Transverse colon (tissue), 4 donors: ENCODE measurements at regions not wholly inside any gene's neighbourhood (a gene's known extent, or its start where the extent isn't known, plus 50 kb on each side); places are given as distances from the start of the nearest gene placed in this dataset.
"Not testable (repeated sequence)": the region's sequence is repeated elsewhere in the genome, so short reads cannot be mapped to it uniquely, and the experiment has no call there.

Source experiments
- DNase-seq: peaks from one replicate; pipeline ENCODE4 v3.0.0-alpha.2; 2019
- H3K27ac ChIP-seq, 4 donors: fragments of 200-600 bp; sonication (generic); 2 replicates each; pipeline ENCODE4 v1.5.1; 2016 to 2018; ENCODE audit warnings: inconsistent platforms in 4 of 4
- H3K27me3 ChIP-seq: fragments of 200-600 bp; sonication (generic); 2 replicates; pipeline ENCODE4 v1.5.1; 2017; ENCODE audit warnings: inconsistent platforms
- H3K36me3 ChIP-seq, 4 donors: fragments of 200-600 bp; sonication (generic); 2 replicates each; pipeline ENCODE4 v1.5.1; 2017 to 2019; ENCODE audit warnings: inconsistent platforms in 4 of 4
- H3K4me1 ChIP-seq, 4 donors: fragments of 200-600 bp; sonication (generic); 2 replicates each; pipeline ENCODE4 v1.5.1; 2017 to 2020; ENCODE audit warnings: inconsistent platforms in 4 of 4
- H3K4me3 ChIP-seq, 4 donors: fragments of 200-600 bp; sonication (generic); 1 replicate in 1 of 4; 2 replicates in 3 of 4; pipeline versions ENCODE4 v1.5.1 to v1.6.1; 2017 to 2019; ENCODE audit warnings: inconsistent platforms in 4 of 4
- H3K9me3 ChIP-seq, 2 donors: fragments of 200-600 bp; sonication (generic); 2 replicates each; pipeline ENCODE4 v1.5.1; 2017 to 2019; ENCODE audit warnings: inconsistent platforms in 2 of 2
- CTCF ChIP-seq, 5 experiments: fragments of 200-600 bp in 3 of 5; fragments of 450-650 bp in 2 of 5; sonication (generic) in 3 of 5; IDR thresholded peaks; 1 replicate in 2 of 5; 2 replicates in 3 of 5; pipeline ENCODE4 v1.5.1; 2016 to 2017; ENCODE audit warnings: antibody characterized with exemption in 5 of 5, inconsistent platforms in 3 of 5, mild to moderate bottlenecking in 2 of 5, moderate library complexity in 1 of 5
- EP300 ChIP-seq: sonication (generic); formaldehyde crosslinking; IDR thresholded peaks from one replicate; pipeline ENCODE4 v1.6.1; 2017; ENCODE audit warnings: antibody characterized with exemption, low read depth
- POLR2A ChIP-seq: fragments of 450-650 bp; IDR thresholded peaks from one replicate; pipeline ENCODE4 v1.6.1; 2016; ENCODE audit warnings: antibody characterized with exemption, mild to moderate bottlenecking, moderate library complexity
- POLR2AphosphoS5 ChIP-seq, 3 donors: sonication (generic); formaldehyde crosslinking; IDR thresholded peaks; one replicate each; pipeline ENCODE4 v1.6.1; 2016; ENCODE audit warnings: antibody characterized with exemption in 3 of 3
- WGBS, 2 donors: methylation state at CpG; one replicate each; pipeline ENCODE4 v1.1.5; 2018; ENCODE audit warnings: low coverage in 1 of 2; 5-methylcytosine and 5-hydroxymethylcytosine counted together
- in situ Hi-C, 4 donors: fragments of 200-750 bp; cut with MboI; loops; one replicate each; pipeline versions ENCODE4 v1.15.0 to v1.15.1; 2017; ENCODE audit warnings: low sequenced_read_pairs in 3 of 4, low pct_ligation_motif_present in 1 of 4, low pct_unique_long_range_greater_than_20kb in 1 of 4
- intact Hi-C: fragments of 100-400 bp; cut with DNase I; formaldehyde crosslinking; loops from one replicate; pipeline ENCODE4 v1.15.1; 2023; ENCODE audit warnings: low total_unique reads

DNA sequence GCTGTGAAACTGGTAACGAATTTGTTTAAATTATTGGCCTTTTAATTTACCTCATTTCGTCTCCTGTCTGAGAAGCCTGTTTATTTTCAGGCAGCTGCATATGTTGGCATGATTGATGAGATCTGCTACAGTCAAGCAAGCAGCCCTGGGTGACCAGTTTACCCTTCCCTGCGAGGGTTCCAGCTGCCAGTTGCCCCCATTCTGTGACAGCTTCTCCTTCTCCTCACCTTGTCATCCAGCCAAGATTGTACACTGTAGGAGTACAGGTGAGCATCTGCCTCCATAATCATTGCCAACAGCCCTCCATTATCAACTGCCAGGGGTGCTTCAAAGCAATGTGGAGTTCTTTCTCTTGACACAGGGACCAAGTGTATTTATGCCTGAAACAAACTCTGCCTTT, 1979.9 kb upstream of the PRR20A start:
- H3K36me3 ChIP-seq: no peaks in the 10 kb centered on the region
- H3K4me1 ChIP-seq: no peaks in the 10 kb centered on the region
- H3K27ac ChIP-seq: no peak overlapping the region
- no peaks in the 10 kb centered on the region for H3K27me3 ChIP-seq
- no peak for TF ChIP-seq CTCF (IDR thresholded peaks at IDR 0.05)
- TF ChIP-seq POLR2A: no peak
- TF ChIP-seq POLR2AphosphoS5 (IDR thresholded peaks at IDR 0.05): no peak
- no peak for TF ChIP-seq EP300
- intact Hi-C loops: no loop called here
- no peaks in the 10 kb centered on the region for H3K9me3 ChIP-seq
- no peak overlapping the region for H3K4me3 ChIP-seq
- DNase-seq: no peak
- in situ Hi-C loops: no loop called here
- WGBS, 2 donors: 23 to 26% methylated on average over 3 of the region's 3 CpGs

DNA sequence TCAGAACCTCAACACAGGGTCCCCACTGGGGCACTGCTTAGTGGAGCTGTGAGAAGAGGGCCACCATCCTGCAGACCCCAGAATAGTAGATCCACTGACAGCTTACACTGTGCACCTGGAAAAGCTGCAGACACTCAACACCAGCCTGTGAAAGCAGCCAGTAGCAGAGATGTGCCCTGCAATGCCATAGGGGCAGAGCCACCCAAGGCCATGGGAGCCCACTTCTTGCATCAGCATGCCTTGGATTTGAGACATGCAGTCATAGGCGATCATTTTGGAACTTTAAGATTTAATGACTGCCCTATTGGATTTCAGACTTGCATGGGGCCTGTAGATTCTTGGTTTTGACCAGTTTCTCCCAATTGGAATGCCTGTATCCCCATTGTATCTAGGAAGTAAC, 1962.1 kb upstream of the PRR20A start:
- H3K4me3 ChIP-seq, DNase-seq, H3K36me3 ChIP-seq, H3K4me1 ChIP-seq, in situ Hi-C loops, intact Hi-C loops, H3K27ac ChIP-seq, H3K27me3 ChIP-seq, H3K9me3 ChIP-seq: not testable (repeated sequence)
- WGBS, 2 donors: 94% methylated on average over 1 of the region's 1 CpG; no CpG with 5 or more reads in 1 of the 2 donors

DNA sequence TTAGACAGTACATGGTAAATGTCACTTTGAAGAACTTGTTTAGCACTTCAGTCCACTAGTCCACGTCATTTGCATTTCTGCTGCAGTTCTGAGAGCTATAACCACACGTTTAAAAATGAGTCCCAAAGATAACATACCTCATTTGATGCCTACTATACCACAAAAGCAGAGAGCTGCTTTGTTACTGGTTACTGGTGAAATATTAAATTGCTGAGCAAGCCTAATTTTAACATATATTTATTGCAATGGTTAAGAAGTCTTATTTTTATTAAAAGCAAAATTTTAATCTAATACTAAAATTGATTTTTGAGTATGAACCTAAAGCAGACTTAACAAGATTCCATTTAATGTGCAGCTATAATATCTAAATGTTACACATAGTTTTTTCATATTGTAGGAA, 1949.7 kb upstream of the PRR20A start:
- in situ Hi-C loops (no loop called here), intact Hi-C loops (no loop called here)
- WGBS, 2 donors: 28 to 51% methylated on average over 2 of the region's 2 CpGs

DNA sequence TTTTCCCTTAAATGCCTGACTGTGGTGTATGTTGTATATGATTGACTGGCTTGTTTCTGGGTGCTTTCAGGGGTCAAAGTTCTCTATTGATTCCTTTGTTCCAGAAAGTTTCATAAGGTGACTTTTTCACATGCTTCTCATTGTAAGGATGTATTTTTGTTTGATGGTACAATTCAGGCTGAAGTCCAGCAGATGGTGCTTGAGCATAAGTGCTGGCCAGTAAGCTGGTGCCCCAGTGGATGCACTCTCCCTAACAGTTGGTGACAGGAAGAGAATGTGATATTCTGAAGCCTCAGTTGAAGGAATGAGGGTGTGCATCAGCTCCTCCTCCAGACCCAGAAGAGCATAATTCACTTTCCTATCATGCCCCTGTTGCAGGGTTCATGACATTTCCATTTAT, 1941.6 kb upstream of the PRR20A start:
- H3K4me3 ChIP-seq: no peak overlapping the region
- H3K27ac ChIP-seq: no peak overlapping the region
- intact Hi-C loops (no loop called here), in situ Hi-C loops (no loop called here)
- peaks cover 13% of the 10 kb centered on the region in 2 donors for H3K9me3 ChIP-seq
- H3K36me3 ChIP-seq: no peaks in the 10 kb centered on the region
- no peak for DNase-seq
- H3K4me1 ChIP-seq: no peaks in the 10 kb centered on the region
- TF ChIP-seq EP300 (no peak), POLR2AphosphoS5 (IDR thresholded peaks at IDR 0.05) (no peak), POLR2A (no peak), CTCF (IDR thresholded peaks at IDR 0.05) (no peak)
- H3K27me3 ChIP-seq: no peaks in the 10 kb centered on the region

More for the DNA sequence above, 1949.7 kb upstream of the PRR20A start:
- DNase-seq: no peak
- Histone ChIP-seq H3K36me3 (no peaks in the 10 kb centered on the region), H3K27me3 (no peaks in the 10 kb centered on the region), H3K4me3 (no peak overlapping the region), H3K27ac (no peak overlapping the region), H3K9me3 (peaks cover 0 to 7% of the 10 kb centered on the region in 2 donors), H3K4me1 (no peaks in the 10 kb centered on the region)
- no peak for TF ChIP-seq CTCF (IDR thresholded peaks at IDR 0.05)
- TF ChIP-seq EP300: no peak
- no peak for TF ChIP-seq POLR2AphosphoS5 (IDR thresholded peaks at IDR 0.05)
- no peak for TF ChIP-seq POLR2A

DNA sequence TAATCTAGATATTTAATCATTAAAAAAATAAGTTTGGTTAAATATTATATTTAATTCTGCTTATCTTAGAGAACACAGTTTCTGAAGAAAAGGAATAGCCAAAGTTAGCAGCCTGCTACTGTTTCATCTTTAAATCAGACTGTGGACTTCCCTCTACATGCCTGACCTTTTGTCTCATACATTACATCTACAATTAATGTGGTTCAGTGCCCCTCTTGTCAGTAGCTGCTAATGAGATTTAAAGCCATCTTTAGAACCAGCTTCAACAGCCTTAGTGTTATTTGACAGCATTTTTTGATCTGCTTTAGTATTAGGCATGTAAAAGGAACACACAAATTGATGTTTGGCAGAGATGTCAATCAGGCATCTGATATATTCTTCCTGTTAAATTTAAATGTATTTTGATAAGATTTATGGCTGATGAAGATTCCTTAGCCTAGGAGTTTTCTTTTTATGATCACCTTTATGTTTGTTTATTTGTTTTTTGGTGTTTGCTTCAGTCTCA, 1925.8 kb upstream of the PRR20A start:
- intact Hi-C loops (no loop called here), in situ Hi-C loops (no loop called here)
- Histone ChIP-seq H3K27me3 (no peaks in the 10 kb centered on the region), H3K36me3 (no peaks in the 10 kb centered on the region), H3K4me1 (no peaks in the 10 kb centered on the region), H3K27ac (no peak overlapping the region), H3K9me3 (no peaks in the 10 kb centered on the region), H3K4me3 (no peak overlapping the region)
- DNase-seq: no peak
- no peak for TF ChIP-seq POLR2A
- no peak for TF ChIP-seq POLR2AphosphoS5 (IDR thresholded peaks at IDR 0.05)
- TF ChIP-seq CTCF (IDR thresholded peaks at IDR 0.05): no peak
- TF ChIP-seq EP300: no peak
